ENCODE measurements at regions not wholly inside any gene's neighbourhood (a gene's known extent, or its start where the extent isn't known, plus 50 kb on each side); places are given as distances from the start of the nearest gene placed in this dataset.

DNA sequence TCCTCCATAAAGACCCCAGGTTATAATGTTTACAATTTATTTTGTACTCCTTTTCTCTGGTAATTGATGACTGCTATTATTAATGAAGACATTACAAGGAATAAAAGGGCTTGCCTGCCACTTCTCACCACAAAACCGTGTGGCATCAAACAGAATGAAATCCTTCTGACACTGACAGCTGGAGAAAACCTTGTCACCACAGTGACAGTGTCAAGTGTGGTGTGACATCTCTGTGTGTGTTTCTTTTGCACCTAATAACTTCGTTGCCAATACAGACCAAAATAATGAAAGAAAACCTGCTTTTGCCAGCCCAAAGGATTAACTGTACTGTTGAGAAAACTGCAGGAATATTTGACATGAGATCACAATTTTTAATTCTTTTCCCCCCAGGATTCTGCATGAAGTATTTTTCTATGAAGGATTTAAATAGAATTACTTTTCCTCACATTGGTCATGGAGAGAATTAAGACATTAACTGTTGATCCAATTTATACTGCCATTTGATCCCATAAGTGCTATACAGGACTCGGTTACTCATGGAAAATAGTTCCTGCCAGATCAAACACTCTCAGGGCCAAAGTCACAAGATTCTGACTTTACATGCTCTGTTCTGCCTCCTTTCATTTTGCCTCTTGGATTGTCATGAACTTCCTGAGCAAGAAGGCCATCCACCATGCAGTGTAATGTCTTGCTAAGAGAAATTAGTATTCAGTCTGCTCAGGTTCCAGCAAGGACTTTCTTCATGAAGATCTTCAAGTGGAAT, 60.4 kb upstream of the IFNG-AS1 start:
- no TSS peak for BruUV-seq (replicated peaks)
- Histone ChIP-seq H3K36me3 (ENCODE audit: insufficient read depth, low read length) (no peaks in the 10 kb centered on the region), H3K27ac (ENCODE audit: low read depth, low read length, poor library complexity, severe bottlenecking) (no peak overlapping the region), H3K4me2 (ENCODE audit: low read length) (no peak overlapping the region), H3K4me3 (ENCODE audit: low read depth, low read length, poor library complexity, severe bottlenecking) (no peak overlapping the region), H4K20me1 (ENCODE audit: insufficient read depth, low read length) (no peaks in the 10 kb centered on the region), H3K9me2 (ENCODE audit: insufficient read depth, low read length) (no peaks in the 10 kb centered on the region), H3K4me1 (ENCODE audit: insufficient read depth, low read length, poor library complexity, severe bottlenecking) (no peaks in the 10 kb centered on the region), H3K79me2 (ENCODE audit: insufficient read depth, low read depth, low read length) (no peaks in the 10 kb centered on the region), H2AFZ (ENCODE audit: low read length) (no peak overlapping the region), H3K9me3 (ENCODE audit: low read length) (no peaks in the 10 kb centered on the region)
- ChIA-PET POLR2A (interaction anchor here (0.7 kb wide), 1 partner anchor 18 kb away, joined by 3 read pairs; no protein-coding TSS in a partner anchor), CTCF (ENCODE audit: unreplicated experiment) (no interaction called here)
- TF ChIP-seq, protein P1, sequence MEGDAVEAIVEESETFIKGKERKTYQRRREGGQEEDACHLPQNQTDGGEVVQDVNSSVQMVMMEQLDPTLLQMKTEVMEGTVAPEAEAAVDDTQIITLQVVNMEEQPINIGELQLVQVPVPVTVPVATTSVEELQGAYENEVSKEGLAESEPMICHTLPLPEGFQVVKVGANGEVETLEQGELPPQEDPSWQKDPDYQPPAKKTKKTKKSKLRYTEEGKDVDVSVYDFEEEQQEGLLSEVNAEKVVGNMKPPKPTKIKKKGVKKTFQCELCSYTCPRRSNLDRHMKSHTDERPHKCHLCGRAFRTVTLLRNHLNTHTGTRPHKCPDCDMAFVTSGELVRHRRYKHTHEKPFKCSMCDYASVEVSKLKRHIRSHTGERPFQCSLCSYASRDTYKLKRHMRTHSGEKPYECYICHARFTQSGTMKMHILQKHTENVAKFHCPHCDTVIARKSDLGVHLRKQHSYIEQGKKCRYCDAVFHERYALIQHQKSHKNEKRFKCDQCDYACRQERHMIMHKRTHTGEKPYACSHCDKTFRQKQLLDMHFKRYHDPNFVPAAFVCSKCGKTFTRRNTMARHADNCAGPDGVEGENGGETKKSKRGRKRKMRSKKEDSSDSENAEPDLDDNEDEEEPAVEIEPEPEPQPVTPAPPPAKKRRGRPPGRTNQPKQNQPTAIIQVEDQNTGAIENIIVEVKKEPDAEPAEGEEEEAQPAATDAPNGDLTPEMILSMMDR (conservative IDR thresholded peaks at IDR 0.05; ENCODE audit: low read length), result no peak
- TF ChIP-seq EZH2phosphoT487 (IDR thresholded peaks at IDR 0.05; ENCODE audit: borderline replicate concordance, low read depth, low read length), result no peak
- intact Hi-C loops (cut with micrococcal nuclease; ENCODE audit: unreplicated experiment), result no loop called here
- no peak for DNase-seq (ENCODE audit: low spot score)

DNA sequence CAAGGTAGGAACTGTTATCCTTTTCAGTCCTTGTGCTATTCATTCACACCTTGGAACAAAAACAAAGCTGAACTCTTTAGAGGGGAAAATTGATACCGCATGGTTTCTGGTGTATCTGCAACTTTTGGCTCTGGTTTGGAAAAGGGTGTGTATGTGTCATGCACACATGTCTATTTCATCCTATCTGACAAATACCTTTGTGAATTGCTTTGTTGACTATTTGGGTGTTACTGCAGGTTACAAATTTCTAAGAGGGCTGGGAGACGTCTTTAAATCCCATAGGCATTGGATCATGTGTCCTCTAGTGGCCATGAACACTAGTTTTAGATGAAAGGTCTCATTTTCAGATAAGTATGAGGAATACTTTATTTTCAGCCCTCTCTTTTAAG, 59.9 kb upstream of the IFNG-AS1 start:
- Histone ChIP-seq H3K27ac (ENCODE audit: low read depth, low read length, poor library complexity, severe bottlenecking) (no peak overlapping the region), H3K79me2 (ENCODE audit: insufficient read depth, low read depth, low read length) (no peaks in the 10 kb centered on the region), H3K4me3 (ENCODE audit: low read depth, low read length, poor library complexity, severe bottlenecking) (no peak overlapping the region), H3K9me3 (ENCODE audit: low read length) (no peaks in the 10 kb centered on the region), H4K20me1 (ENCODE audit: insufficient read depth, low read length) (no peaks in the 10 kb centered on the region), H3K4me2 (ENCODE audit: low read length) (no peak overlapping the region), H3K9me2 (ENCODE audit: insufficient read depth, low read length) (no peaks in the 10 kb centered on the region), H2AFZ (ENCODE audit: low read length) (no peak overlapping the region), H3K36me3 (ENCODE audit: insufficient read depth, low read length) (no peaks in the 10 kb centered on the region), H3K4me1 (ENCODE audit: insufficient read depth, low read length, poor library complexity, severe bottlenecking) (no peaks in the 10 kb centered on the region)
- no TSS peak for BruUV-seq (replicated peaks)
- intact Hi-C loops (cut with micrococcal nuclease; ENCODE audit: unreplicated experiment), result no loop called here
- TF ChIP-seq EZH2phosphoT487 (IDR thresholded peaks at IDR 0.05; ENCODE audit: borderline replicate concordance, low read depth, low read length), result no peak
- TF ChIP-seq, protein P1 (conservative IDR thresholded peaks at IDR 0.05; ENCODE audit: low read length), result no peak
- CTCF ChIA-PET (ENCODE audit: unreplicated experiment), result no interaction called here
- POLR2A ChIA-PET, result no interaction called here
- no peak for DNase-seq (ENCODE audit: low spot score)

DNA sequence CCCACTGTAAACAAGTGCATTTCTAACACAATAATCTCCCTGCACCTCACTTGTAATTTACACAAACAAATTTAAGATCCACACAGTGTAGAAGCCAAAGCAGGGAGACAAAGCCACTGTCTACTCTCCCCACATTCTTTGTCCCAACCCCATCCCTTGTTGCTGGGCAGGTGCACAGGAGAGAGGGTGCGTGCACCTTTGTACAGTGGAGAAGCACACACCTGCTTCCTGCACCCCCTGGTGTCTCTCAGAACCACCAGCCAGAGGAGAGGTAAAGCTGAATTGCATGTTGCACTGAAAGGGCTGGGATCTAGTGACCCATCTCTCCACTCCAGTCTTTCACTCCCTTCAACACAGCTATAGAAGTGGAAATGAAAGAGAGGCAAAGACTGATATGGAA, 51.4 kb upstream of the IFNG-AS1 start:
- TF ChIP-seq, protein P1 (conservative IDR thresholded peaks at IDR 0.05; ENCODE audit: low read length), result peak; percentile 45
- TF ChIP-seq EZH2phosphoT487 (IDR thresholded peaks at IDR 0.05; ENCODE audit: borderline replicate concordance, low read depth, low read length), result no peak
- intact Hi-C loops (cut with micrococcal nuclease; ENCODE audit: unreplicated experiment), result no loop called here
- H3K4me2 ChIP-seq (ENCODE audit: low read length), result no peak overlapping the region
- ChIA-PET POLR2A (no interaction called here), CTCF (ENCODE audit: unreplicated experiment) (no interaction called here)
- no TSS peak for BruUV-seq (replicated peaks)
- no peaks in the 10 kb centered on the region for H3K79me2 ChIP-seq (ENCODE audit: insufficient read depth, low read depth, low read length)
- no peak overlapping the region for H3K4me3 ChIP-seq (ENCODE audit: low read depth, low read length, poor library complexity, severe bottlenecking)
- no peaks in the 10 kb centered on the region for H3K9me3 ChIP-seq (ENCODE audit: low read length)
- H2AFZ ChIP-seq (ENCODE audit: low read length), result no peak overlapping the region
- no peaks in the 10 kb centered on the region for H3K36me3 ChIP-seq (ENCODE audit: insufficient read depth, low read length)
- H3K4me1 ChIP-seq (ENCODE audit: insufficient read depth, low read length, poor library complexity, severe bottlenecking), result no peaks in the 10 kb centered on the region
- H4K20me1 ChIP-seq (ENCODE audit: insufficient read depth, low read length), result no peaks in the 10 kb centered on the region
- H3K27ac ChIP-seq (ENCODE audit: low read depth, low read length, poor library complexity, severe bottlenecking), result no peak overlapping the region
- DNase-seq (ENCODE audit: low spot score), result peak; percentile 11
- no peaks in the 10 kb centered on the region for H3K9me2 ChIP-seq (ENCODE audit: insufficient read depth, low read length)
